CD4-positive, alpha-beta T cell treated with Interleukin-10 for 1 hour (primary cell): ENCODE measurements at regions not wholly inside any gene's neighbourhood (a gene's known extent, or its start where the extent isn't known, plus 50 kb on each side); places are given as distances from the start of the nearest gene placed in this dataset.

Source experiments
- DNase-seq: peaks from one replicate; pipeline ENCODE4 v3.0.0-alpha.2; 2020

DNA sequence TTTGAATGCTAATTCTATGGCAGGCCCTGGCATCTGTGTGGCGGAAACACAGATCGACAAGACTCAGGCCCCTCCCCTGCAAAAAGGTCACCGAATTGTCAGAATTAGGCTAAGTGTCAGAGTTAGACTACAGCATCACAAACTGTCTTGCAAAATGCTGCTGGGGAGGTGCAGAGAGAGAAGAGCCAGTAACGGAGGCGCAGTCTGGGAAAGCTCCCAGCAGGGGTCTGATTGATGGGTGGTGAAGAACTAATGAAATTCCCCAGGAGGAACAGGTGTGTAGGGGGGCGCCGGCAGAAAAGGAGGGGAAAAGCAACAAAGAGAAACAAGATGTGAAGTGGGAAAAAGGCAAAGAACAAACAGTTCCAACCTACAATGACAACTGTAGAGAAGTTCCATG, 72.7 kb upstream of the TAMM41 start:
- DNase-seq, result no peak

DNA sequence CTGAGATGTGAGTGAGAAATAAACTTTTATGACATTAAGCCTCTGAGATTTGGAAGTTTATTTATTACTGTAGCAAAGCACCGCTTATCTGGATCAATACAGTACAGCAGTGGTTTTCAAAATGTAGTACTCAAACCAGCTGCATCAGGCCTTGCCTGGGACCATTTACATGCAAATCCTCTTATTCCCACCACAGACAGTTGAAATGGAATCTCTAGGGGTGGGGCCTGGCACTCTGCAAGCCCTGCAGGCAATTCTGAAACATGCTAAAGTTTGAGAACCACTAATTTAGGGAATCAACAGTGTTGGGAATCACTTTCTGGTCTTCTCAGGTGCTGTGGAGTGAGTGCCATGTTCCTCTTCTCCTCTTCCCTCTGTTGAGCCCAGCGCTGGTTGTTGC, 77.8 kb upstream of the TAMM41 start:
- DNase-seq, result no peak

DNA sequence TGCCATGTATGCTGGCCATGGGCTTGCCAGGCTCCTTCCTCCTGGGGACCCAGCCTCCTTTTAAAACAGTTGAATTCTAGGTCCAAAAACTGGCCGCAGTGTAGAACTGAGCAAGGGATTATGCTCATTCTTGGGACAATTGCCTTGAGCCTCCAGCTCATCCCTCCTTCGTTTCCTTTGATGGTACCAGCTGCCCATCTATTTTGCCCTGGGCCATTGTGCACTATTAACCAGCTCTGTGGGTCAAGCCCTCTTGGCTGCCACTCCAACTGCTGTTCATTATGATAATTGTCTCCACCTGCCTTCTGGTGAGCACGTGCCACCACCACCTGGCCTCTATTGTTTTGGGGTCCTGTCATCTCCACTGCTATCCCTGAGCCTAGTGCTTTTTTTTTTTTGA, 75.8 kb upstream of the SYN2 start:
- no peak for DNase-seq

DNA sequence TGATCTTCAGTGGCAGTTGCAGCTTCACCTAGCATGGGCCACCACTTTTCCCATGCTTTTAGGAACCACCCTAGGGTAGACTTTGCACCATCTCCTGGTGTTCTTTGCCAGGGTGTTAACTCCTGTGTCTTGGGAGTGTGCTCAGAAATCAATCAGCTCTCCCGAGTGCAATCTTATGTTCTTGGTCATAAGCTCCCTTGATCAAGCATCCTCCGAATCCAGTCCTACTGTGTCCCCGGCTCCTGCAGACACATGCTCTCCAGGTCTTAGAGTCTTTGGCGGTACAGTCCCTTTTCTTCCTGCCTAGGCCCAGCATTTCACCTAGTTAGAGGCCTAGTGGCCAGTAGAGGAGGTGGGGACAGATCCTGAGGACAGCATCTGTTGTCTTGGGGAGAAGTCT, 74.7 kb upstream of the SYN2 start:
- no peak for DNase-seq

GRCh38 chr3:11930084-11930483, 74.1 kb upstream of the SYN2 start:
- DNase-seq, result no peak

DNA sequence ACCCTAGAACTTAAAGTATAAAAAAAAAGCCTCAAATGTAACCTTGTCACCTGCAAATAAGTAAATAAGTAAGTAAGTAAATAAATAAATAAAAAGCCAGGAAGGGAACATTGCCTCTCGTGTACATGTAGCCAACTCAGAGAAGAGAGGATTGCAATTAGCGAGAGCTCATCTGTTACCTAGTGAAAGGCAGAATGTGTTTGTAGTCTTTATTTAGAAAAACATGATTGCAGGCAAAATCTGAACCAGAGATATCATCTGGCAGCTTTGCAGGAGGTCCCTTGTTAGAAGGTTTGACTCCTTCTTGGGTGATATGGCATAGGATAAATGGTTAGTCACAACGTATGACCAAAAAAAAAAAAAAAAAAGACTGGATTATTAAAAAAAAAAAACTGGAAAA, 71.6 kb upstream of the SYN2 start:
- DNase-seq, result no peak

GRCh38 chr3:11933529-11933928, 70.7 kb upstream of the SYN2 start:
- DNase-seq, result no peak

DNA sequence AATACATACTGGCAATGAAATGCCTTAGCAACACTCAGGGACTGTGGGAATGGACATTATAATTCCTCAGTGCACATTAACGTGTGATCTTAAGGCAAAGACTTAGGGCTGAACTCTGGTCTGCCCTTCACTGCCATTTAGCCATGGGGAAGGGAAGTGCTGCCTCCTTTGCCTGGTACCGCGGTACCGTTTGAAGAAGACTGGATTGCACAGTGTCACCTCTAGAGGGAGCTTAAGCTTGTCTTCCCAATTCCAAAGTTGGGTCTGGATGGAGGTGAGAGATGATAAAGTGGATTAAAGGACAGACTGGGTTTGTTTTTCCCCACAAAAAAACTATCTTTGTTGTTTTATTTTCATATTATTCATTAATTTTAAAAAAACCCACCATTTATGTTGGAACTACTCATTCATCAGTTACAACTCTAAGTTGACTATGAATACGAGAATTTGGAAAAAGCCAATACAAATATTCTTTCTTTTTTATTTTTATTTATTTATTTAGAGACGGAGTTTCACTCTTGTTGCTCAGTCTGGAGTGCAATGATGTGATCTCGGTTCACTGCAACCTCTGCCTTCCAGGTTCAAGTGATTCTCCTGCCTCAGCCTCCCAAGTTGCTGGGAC, 60.0 kb upstream of the SYN2 start:
- DNase-seq, result no peak

DNA sequence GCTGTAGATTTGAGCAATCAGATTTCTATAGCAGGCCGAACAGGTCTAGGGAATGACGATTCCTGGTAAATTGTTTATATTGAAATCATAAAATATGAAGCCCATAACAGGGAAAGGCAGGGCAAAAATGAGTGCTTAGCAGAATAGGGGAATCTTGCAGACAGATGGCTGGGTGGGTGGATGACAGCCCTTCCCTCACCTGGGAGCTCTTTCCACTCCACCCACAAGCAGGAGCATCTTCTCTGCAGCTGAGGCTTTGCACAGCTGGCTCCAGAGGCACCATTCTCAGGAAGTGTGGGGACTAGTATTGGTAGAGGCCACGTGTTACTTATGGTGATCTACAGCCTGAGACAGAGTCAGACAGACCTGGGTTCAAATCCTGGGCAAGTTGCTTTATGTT, 55.9 kb upstream of the SYN2 start:
- DNase-seq, result no peak

GRCh38 chr3:11948866-11949265, 55.3 kb upstream of the SYN2 start:
- DNase-seq, result no peak

- no peak for DNase-seq
Observed at GRCh38 chr3:11949351-11949750, 54.8 kb upstream of the SYN2 start.

- DNase-seq, result no peak
Observed at GRCh38 chr3:11950576-11950975, 53.6 kb upstream of the SYN2 start.

GRCh38 chr3:11953350-11953749, 50.8 kb upstream of the SYN2 start:
- DNase-seq, result no peak

GRCh38 chr3:11953778-11954177, 50.4 kb upstream of the SYN2 start:
- DNase-seq, result no peak

DNA sequence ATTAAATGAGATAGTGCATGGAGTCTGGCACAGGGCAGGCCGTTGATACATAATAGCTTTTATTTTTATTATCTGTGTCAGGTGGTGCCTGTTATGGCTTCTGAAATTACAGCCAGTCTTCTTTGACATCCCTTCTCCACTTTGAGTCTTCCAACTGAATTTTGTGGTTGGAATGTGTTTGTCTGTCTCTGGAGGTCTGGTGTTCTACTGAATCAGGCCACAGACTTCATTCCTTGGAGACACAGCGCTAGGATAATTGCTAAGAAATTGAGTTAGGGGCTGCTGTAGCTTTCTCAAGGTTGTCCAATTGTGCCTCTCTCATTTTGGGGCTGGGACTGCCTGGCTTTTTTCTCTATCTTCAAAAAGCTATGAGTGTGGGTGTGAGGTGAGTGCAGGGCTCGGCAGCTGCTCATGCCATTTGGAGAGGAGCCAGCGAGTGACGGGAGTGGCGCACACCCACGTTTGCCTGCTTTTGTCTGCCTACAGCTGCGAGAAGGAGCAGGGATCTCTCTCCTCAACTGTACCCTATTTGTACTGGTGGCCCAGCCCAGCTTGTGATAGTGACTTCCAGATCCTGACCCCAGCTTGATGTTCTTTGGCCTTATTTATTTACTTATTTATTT, 49.8 kb upstream of the SYN2 start:
- no peak for DNase-seq
